GM19372 (cell line): ENCODE measurements at regions not wholly inside any gene's neighbourhood (a gene's known extent, or its start where the extent isn't known, plus 50 kb on each side); places are given as distances from the start of the nearest gene placed in this dataset.
"Not testable (repeated sequence)": the region's sequence is repeated elsewhere in the genome, so short reads cannot be mapped to it uniquely, and the experiment has no call there.

ENCODE experiments used
- ATAC-seq: cut with Tn5 transposase; IDR thresholded peaks from one replicate; pipeline ENCODE4 v1.9.1; 2021; ENCODE audit warnings: mild to moderate bottlenecking, low read depth, moderate library complexity; ENCODE audit not compliant: unreplicated experiment

DNA sequence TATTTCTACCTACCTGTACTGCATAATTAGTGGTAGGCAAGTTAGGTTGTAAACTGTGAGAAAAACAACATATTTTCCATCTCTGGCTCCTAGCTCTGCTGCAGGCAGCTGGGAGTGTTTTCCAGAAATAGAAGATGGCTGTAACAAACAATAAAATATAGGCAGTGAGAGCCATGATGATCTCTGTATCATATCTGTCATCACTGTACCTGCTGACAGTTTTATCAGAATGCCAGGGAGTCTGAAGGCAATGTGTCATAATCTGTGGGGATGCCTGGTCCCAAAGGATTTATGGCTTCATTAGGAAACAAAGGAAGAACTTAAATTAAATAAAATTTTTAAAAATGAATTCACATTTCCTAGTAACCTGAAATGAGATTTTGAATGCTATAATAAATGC lies 160.9 kb upstream of the SMIM30 start:
- no peak for ATAC-seq

DNA sequence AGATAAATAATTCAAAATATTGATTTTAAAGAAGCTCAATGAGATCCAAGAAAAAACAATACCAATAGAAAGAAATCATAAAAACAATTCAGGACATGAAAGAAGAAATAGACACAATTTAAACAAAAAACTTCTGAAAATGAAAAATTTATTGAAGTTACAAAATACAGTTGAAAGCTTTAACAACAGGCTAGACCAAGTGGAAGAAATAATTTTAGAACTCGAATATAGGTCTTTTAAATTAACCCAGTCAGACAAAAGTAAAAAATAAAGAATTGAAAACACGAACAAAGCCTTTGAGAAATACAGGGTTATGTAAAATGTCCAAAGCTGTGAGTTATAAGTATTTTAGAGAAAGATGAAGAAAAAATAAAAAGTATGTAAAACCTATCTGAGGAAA lies 152.4 kb upstream of the SMIM30 start:
- no peak for ATAC-seq

DNA sequence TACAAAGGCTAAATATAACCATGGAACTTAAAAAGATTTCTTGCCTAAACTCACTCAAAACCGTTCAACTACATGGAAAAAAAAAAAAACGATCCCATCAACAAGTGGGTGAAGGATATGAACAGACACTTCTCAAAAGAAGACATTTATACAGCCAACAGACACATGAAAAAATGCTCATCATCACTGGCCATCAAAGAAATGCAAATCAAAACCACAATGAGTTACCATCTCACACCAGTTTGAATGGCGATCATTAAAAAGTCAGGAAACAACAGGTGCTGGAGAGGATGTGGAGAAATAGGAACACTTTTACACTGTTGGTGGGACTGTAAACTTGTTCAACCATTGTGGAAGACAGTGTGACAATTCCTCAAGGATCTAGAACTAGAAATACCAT lies 151.2 kb upstream of the SMIM30 start:
- ATAC-seq, result not testable (repeated sequence)

DNA sequence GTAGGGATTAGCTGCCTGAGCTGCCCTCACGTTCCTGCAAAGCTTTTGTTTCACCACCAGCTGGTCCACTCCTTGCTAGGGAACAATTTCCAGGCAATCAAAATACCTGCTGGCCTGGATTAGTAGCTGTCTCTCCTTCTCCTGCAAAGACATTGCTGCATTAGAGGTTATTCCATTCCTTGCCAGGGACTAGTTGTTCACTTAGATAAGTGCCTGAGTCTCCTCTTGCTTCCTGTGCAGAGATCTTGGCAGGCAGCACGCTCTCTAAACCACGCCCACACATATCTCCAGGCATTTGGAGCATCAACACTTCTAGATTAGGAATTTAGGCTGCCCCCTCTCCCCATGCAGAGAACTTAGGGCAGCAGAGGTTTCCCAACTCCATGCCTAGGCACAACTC lies 150.4 kb upstream of the SMIM30 start:
- no peak for ATAC-seq

DNA sequence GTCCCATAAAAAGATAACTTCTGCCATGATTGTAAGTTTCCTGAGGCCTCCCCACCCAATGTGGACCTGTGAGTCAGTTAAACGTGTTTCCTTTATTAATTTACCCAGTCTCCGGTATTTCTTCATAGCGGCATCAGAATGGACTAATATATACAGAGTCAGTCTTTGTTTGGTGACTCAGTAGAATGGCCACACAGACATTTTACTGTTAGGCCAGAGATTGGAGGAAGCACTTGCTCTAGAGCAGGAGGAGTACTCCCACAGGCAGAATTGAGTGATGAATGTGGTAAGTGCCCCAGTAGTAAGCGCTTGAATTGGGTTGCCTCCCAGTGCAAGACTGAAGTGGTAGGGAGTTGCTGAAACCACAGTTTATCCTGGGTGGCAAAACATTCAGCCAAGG lies 149.5 kb upstream of the SMIM30 start:
- no peak for ATAC-seq

DNA sequence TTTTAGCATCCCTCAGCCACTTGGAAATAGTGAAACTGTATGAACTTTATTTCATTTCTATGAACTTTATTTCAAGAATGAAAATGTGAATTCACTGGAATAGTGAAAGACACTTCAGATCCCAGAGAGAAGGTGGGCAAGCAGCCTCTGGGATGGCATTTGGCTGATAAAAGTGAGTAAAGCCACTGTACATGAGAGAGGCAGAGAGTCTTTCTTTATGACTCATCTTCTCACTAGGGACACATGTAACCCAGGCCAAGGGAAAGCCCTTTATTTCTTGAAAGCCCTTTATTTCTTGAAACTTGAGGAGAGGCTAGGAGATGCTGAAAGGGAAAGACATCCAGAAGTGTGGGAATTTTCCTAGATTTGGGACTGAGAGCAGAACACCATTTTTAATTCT lies 148.9 kb upstream of the SMIM30 start:
- no peak for ATAC-seq

DNA sequence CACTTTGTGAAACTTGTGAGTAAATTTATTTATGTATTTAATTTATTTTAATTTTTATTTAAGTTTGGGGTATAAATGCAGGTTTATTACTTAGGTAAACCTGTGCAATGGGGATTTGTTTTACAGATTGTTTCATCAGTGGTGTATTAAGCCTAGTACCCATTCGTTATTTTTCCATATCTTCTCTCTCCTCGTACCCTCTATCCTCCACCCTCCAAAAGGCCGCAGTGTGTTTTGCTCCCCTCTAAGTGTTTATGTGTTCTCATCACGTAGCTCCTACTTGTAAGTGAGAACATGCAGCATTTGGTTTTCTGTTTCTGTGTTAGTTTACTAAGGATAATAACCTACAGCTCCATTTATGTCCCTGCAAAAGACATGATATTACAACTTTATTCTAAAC lies 145.4 kb upstream of the SMIM30 start:
- no peak for ATAC-seq

DNA sequence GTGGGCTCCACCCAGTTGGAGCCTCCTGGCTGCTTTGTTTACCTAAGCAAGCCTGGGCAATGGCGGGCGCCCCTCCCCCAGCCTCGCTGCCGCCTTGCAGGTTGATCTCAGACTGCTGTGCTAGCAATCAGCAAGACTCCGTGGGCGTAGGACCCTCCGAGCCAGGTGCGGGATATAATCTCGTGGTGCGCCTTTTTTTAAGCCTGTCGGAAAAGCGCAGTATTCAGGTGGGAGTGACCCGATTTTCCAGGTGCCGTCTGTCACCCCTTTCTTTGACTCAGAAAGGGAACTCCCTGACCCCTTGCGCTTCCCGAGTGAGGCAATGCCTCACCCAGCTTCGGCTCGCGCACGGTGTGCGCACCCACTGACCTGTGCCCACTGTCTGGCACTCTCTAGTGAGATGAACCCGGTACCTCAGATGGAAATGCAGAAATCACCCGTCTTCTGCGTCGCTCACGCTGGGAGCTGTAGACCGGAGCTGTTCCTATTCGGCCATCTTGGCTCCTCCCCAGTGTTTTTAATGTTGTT lies 144.9 kb upstream of the SMIM30 start:
- ATAC-seq, result not testable (repeated sequence)

DNA sequence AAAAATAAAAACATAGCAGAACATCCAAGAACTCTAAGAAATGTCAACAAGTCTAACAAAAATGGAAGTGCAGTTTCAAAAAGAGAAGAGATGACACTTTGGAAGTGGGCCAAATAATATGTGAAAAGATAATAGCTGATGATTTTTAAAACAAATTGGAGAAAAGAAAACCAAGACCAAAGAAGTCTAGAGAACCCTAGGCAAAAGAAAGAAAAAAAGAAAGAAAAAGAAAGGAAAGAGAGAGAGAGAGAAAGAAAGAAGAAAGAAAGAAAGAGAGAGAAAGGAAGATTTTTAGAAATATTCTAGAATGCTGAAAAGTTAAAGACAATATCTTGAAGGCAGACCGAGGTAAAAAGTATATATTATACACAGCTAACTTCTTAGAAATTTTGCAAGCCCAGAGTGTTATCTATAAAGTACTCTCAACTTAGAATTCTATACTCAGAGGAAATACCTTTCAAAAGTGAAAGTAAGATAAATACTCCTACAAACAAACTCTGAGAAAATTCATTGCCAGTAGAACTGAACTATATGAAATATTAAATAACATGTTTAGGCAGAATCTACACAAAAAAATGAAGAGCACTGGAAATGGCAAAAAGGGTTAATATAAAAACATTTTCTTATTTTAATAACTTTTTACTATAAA lies 138.7 kb upstream of the SMIM30 start:
- no peak for ATAC-seq

DNA sequence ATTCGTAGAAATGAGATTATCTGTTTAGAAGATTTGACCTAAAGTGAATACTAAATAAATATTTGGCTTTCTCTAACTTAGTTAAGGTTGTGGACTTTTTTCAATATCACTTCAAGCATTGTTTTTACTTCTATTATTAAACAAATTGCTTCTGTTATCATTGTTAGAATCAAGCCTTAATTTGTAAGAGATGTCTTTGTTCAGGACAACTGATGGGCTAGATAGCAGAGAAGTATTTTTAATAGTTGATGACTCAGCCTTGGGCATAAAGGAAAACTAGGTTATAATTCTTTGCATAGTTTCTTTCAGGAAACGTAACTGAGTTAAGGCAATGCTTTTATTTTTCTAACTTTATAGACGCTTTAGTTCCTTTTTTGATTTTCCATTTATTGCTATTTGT lies 128.8 kb upstream of the SMIM30 start:
- ATAC-seq, result no peak

DNA sequence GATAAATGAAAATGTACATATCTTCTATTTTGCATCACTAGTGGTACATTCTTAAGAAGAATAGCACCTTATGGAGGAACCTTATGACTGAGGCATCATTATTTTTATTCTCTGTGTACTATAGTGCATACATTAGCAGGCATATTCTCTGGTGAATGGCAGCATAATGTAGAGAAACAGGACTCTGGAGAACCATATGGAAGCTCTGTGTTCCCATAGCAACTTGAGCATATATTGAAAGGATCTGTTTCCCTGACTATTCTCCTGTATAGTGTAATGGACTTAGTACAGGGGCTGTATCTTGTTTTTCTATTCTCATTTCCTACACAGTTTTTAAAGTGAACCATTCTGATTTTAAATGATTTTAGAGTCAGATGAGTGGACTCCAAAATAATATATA lies 128.4 kb upstream of the SMIM30 start:
- ATAC-seq, result no peak

DNA sequence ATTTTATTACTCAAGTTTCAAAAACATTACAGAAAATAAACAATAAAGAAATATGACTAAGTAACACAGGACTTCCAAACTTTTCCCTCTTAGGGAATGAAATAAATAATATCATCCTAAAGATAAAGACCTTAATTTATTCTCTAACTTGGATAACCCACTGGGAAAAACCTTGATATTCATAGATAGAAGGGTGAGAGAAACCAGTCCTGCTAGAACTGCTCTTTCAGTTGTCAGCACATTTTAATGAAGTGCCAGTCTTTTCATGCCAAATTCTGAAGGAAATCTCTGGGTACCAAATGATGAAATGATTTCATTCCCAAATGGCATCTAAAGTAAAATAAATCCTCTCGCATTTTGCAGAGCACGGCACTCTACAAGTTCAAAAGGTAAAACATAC lies 114.5 kb upstream of the SMIM30 start:
- ATAC-seq, result no peak

DNA sequence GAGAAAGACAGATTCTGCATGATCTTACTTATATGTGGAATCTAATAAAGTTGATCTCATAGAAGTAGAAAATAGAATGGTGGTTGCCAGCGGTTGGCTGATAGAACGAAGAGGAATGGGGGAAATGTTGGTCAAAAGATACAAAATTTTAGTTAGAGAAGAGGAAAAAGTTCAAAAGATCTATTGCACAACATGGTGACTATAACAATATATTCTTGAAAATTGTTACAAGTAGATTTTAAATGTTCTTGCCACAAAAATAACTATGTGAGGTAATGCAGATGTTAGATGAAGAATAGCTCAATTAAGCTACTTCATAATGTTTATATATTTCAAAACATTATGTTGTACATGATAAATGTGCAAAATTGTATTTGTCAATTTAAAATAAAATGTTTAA lies 112.3 kb upstream of the SMIM30 start:
- ATAC-seq, result no peak

DNA sequence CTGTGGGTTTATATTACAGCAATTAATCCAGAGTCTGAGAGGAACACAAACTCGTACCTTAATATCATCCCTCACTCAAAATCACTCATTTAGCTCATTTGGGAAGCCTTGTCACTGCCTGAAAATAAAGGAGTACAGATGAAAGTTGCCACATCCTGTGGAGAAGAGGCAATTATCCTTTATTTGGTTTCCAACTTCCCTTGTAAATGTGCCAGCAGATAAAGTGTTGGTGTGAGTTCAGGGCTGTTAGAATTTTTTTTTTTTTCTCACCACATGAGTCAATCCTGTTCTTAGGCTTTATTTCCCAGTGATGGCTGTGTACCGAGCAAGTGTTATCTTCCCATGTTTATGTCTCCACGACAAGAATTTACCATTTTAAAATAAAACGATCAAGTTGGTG lies 99.0 kb upstream of the SMIM30 start:
- no peak for ATAC-seq

DNA sequence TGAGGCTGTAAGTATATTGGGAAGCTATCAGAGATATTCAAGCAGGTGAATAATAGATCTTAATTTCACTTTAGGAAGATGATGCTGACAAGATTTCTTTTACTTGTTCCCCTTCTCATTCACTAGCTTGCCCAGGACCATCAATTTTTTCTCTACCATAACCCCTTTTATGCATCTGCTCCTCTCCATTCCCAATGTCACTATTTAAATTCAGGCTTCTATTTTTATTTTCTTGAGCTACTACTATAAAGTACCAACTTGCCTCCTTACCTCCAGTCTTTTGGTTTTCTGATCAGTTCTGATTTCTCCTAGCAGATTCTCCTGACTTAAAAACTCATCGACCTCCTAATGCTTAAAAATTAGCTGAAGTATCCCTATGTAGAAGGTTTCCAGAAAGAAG lies 97.7 kb upstream of the SMIM30 start:
- no peak for ATAC-seq

DNA sequence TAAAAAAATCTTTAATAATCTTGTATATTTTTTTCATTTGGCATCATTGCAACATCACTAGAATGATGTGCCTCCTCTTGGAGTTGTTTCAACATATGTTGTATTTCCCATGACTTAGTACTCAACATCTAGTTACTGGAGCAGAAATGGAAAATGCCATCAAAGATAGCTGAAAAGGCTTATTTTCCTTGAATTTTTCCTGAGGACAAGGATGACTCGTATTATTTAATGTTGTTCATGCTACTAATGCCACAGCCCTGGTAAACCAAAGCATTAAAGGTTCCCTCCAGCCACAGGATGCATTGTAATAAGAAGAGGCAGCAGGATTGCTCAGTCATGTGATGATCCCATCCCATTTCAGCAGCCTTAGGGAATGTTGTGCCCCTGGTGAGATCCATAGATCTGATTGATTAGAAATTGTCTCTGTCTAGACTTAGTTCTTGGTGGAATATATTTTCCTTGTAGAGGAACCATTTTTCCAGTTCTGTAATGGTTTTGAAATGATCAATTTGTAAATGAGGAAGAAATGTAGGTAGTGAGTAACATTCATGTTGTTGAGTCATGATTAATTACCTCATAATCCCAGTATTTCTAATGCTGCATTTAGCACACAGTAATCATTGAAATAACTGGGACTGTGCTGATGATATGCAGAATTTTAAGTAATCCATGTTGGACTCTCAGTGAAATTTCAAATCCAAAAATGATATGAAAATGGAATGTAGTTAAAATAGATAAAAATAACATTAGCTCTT lies 91.3 kb upstream of the SMIM30 start:
- no peak for ATAC-seq

DNA sequence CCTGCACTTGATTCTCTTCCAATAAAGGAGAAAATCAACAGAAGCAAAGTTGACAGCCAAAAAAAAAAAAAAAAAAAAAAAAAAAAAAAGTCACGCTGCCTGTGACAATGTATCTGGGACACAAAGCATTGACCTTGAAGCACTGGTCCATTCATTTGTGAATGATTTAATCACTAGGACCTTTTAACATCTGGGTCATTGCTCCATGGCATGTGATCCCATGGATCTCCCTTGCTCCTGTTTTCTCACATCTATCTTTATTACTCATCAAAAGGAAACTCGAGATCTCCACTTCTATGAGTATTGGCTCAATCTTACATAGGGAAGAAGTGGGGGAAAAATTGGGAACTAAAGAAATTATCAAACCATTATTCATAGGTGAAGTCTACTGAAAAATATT lies 89.6 kb upstream of the SMIM30 start:
- ATAC-seq, result no peak

DNA sequence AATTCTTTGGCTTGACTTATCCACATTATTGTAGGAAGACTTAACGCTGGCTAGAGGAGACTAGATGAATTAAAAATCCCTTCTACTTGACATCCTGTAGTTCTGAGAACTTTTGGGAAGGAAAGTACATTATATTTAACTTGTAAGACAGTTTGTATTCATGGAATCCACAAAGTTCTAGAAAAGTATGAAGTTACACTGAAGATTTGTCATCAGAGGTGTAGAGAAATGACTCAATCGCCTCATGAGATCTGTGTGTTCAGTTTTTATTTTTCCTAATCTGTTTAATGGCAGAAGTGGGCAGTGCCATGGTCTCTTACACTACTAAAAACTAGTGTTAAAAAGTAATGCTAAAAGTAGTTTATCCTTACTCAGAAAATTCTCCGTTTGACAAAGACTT lies 89.1 kb upstream of the SMIM30 start:
- no peak for ATAC-seq

DNA sequence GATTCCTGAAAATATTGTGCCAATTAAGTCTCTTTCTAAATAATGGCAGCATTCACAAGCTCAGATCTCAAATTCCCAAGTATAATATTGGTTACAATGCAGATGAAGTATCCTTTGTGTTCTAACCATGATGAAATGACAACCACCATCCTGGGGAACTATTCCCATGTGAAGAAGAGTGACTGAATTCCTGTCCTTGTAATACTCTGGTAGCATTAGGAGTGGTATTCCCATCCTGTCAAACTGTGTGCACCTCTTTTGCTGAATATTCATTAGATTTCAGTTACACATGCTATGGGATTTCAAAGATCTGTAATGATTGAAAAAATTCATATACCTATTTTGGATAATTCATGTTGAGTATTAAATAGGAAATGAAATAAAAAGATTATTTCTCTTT lies 86.1 kb upstream of the SMIM30 start:
- ATAC-seq, result no peak

DNA sequence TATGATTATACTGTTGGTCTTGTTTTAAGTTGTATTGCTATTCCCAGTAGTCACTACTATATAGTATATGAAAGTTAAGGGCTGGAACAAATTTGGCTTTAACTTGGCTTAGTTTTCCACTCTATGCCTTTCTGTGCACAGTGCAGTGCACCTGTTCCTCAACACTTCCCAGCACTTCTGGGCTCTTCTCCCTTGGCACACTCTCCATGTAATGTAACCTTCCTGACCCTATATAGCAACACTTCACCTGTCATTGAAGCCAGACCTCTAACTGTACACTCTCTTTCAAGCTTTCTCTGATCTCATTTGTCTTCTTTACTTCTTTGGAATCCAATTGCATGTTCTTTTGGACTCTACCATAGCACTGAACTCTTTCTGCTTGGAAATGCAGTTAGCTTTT lies 83.9 kb upstream of the SMIM30 start:
- ATAC-seq, result no peak

DNA sequence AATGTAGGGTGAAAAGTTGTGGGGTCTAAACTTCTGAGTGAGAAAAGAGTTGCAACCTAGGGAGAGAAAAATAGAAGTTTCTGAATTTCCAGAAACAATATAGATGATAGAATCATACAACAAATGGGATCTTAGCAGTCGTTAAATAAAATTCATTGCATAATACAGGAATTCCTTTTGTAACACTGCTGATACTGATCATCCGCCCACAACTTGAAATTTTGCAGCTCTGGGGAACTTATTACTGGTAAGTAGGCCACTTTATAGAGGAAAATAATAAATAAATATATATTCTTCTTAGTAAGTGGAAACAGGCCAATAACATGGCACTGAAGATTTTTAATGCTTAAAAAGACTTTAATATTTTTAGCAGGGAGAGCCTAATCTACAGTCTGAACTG lies 81.9 kb upstream of the SMIM30 start:
- ATAC-seq, result no peak

DNA sequence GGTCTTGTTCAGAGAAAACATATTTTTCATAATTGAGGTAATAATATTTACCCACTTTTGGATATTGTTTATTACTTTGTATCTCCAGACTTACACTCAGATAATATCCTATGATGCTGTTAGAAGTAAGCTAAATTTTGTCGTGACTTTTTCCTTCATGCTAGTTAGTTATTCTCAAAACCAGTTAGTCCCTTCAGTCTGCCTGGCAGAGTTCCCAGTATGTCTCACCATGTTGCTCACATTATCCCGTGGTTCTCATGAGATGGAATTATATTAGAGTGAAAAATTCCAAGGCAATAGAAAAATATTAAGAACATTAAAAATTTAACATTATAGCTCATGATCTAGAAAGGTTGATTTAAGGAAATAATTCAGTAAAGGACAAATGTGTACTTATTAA lies 81.5 kb upstream of the SMIM30 start:
- no peak for ATAC-seq
